GM23248 (cell line): ENCODE measurements at regions not wholly inside any gene's neighbourhood (a gene's known extent, or its start where the extent isn't known, plus 50 kb on each side); places are given as distances from the start of the nearest gene placed in this dataset.

Experiments used
- DNase-seq: peaks from one replicate; pipeline ENCODE4 v3.0.0-alpha.2; 2015
- H2AFZ ChIP-seq: fragments of 200-600 bp; sonication (generic); 2 replicates; pipeline ENCODE4 v1.6.1; 2016; ENCODE audit warnings: antibody characterized with exemption
- H3F3A ChIP-seq: fragments of 200-600 bp; sonication (generic); 2 replicates; pipeline ENCODE4 v1.6.1; 2016; ENCODE audit warnings: mild to moderate bottlenecking, antibody characterized with exemption, mixed run types; ENCODE audit not compliant: insufficient read depth
- H3K27ac ChIP-seq: fragments of 200-600 bp; sonication (generic); 2 replicates; pipeline ENCODE4 v1.5.1; 2016; ENCODE audit warnings: mild to moderate bottlenecking
- H3K27me3 ChIP-seq: fragments of 200-600 bp; sonication (generic); replicated peaks from 2 replicates; pipeline ENCODE4 v1.6.1; 2016; ENCODE audit warnings: mild to moderate bottlenecking; ENCODE audit not compliant: insufficient read depth
- H3K36me3 ChIP-seq: fragments of 200-600 bp; sonication (generic); 2 replicates; pipeline ENCODE4 v1.6.1; 2016; ENCODE audit warnings: low read depth, mild to moderate bottlenecking
- H3K4me1 ChIP-seq: fragments of 200-600 bp; sonication (generic); 2 replicates; pipeline ENCODE4 v1.6.1; 2016; ENCODE audit warnings: mild to moderate bottlenecking; ENCODE audit not compliant: insufficient read depth
- H3K4me2 ChIP-seq: fragments of 200-600 bp; sonication (generic); one replicate; pipeline ENCODE4 v1.6.1; 2016; ENCODE audit warnings: mild to moderate bottlenecking; ENCODE audit not compliant: unreplicated experiment
- H3K4me3 ChIP-seq: fragments of 200-600 bp; sonication (generic); 2 replicates; pipeline ENCODE4 v1.5.1; 2016; ENCODE audit warnings: mild to moderate bottlenecking
- H3K79me2 ChIP-seq: fragments of 200-600 bp; sonication (generic); 2 replicates; pipeline ENCODE4 v1.6.1; 2016; ENCODE audit warnings: mild to moderate bottlenecking; ENCODE audit not compliant: insufficient read depth
- H3K9ac ChIP-seq: fragments of 200-600 bp; sonication (generic); 2 replicates; pipeline ENCODE4 v1.6.1; 2016; ENCODE audit warnings: mild to moderate bottlenecking
- H3K9me2 ChIP-seq: fragments of 200-600 bp; sonication (generic); 2 replicates; pipeline ENCODE4 v1.6.1; 2016; ENCODE audit warnings: mixed run types, mild to moderate bottlenecking, moderate library complexity; ENCODE audit not compliant: insufficient read depth
- H3K9me3 ChIP-seq: fragments of 200-600 bp; sonication (generic); one replicate; pipeline ENCODE4 v1.6.1; 2017; ENCODE audit warnings: low read depth
- H4K20me1 ChIP-seq: fragments of 200-600 bp; sonication (generic); 2 replicates; pipeline ENCODE4 v1.6.0; 2016; ENCODE audit not compliant: insufficient read depth
- EZH2 ChIP-seq: fragments of 200-600 bp; sonication (generic); IDR thresholded peaks from 2 replicates; pipeline ENCODE4 v1.6.1; 2018; ENCODE audit warnings: antibody characterized with exemption, mild to moderate bottlenecking; ENCODE audit not compliant: insufficient read depth, poor library complexity, severe bottlenecking
- EZH2phosphoT487 ChIP-seq: fragments of 200-600 bp; sonication (generic); IDR thresholded peaks from 2 replicates; pipeline ENCODE4 v1.6.1; 2018; ENCODE audit warnings: antibody characterized with exemption, moderate library complexity, mild to moderate bottlenecking, low read depth; ENCODE audit not compliant: insufficient read depth
- WGBS, 2 experiments: methylation state at CpG; one replicate each; pipeline ENCODE4 v1.1.6; 2015 to 2017; ENCODE audit warnings: low lambda C conversion rate in 2 of 2, low coverage in 1 of 2; ENCODE audit errors: missing lambda C conversion rate in 2 of 2; 5-methylcytosine and 5-hydroxymethylcytosine counted together
- in situ Hi-C: fragments of 300-500 bp; cut with MboI; formaldehyde crosslinking; loops from 2 replicates; pipeline ENCODE4 v1.15.0; 2020

- H3K9ac ChIP-seq: no peak overlapping the region
- no peaks in the 10 kb centered on the region for H3K9me2 ChIP-seq
- no peaks in the 10 kb centered on the region for H3K9me3 ChIP-seq
- TF ChIP-seq EZH2 (no peak), EZH2phosphoT487 (no peak)
- H3F3A ChIP-seq: peaks cover 6% of the 10 kb centered on the region
- no peaks in the 10 kb centered on the region for H3K79me2 ChIP-seq
- DNase-seq: no peak
- H4K20me1 ChIP-seq: no peaks in the 10 kb centered on the region
- no peak overlapping the region for H3K4me3 ChIP-seq
- no peaks in the 10 kb centered on the region for H3K36me3 ChIP-seq
- in situ Hi-C loops: loop anchor here (5.0 to 25.0 kb wide), 3 partner anchors 278 to 712 kb away; no protein-coding TSS in a partner anchor
- H3K27me3 ChIP-seq: peaks cover 17% of the 10 kb centered on the region; the same call in 1 of the 2 replicates
- H3K27ac ChIP-seq: no peak overlapping the region
- peaks cover 6% of the 10 kb centered on the region for H3K4me1 ChIP-seq
- H3K4me2 ChIP-seq: no peak overlapping the region
- WGBS, 2 experiments: 76 to 78% methylated on average over 10 of the region's 10 CpGs
- no peak overlapping the region for H2AFZ ChIP-seq
Observed at GRCh38 chr2:64324746-64325410, 129.1 kb upstream of the LGALSL start.

- TF ChIP-seq EZH2phosphoT487 (no peak), EZH2 (no peak)
- no peaks in the 10 kb centered on the region for H3K9me2 ChIP-seq
- H3F3A ChIP-seq: peaks cover 12% of the 10 kb centered on the region
- H3K4me3 ChIP-seq: no peak overlapping the region
- no peak overlapping the region for H2AFZ ChIP-seq
- DNase-seq: peak; percentile 62
- H3K4me1 ChIP-seq: peaks cover 11% of the 10 kb centered on the region
- H3K27me3 ChIP-seq: peaks cover 14% of the 10 kb centered on the region; the same call in 1 of the 2 replicates
- in situ Hi-C loops: loop anchor here (5.0 to 25.0 kb wide), 3 partner anchors 278 to 712 kb away; no protein-coding TSS in a partner anchor
- H3K36me3 ChIP-seq: no peaks in the 10 kb centered on the region
- no peaks in the 10 kb centered on the region for H4K20me1 ChIP-seq
- no peaks in the 10 kb centered on the region for H3K79me2 ChIP-seq
- H3K4me2 ChIP-seq: no peak overlapping the region
- H3K9me3 ChIP-seq: no peaks in the 10 kb centered on the region
- H3K27ac ChIP-seq: no peak overlapping the region
- H3K9ac ChIP-seq: no peak overlapping the region
Observed at GRCh38 chr2:64325477-64325851, 128.5 kb upstream of the LGALSL start.

- no peaks in the 10 kb centered on the region for H3K79me2 ChIP-seq
- H3K4me2 ChIP-seq: no peak overlapping the region
- 95 to 97% methylated on average over 8 of the region's 8 CpGs for WGBS, 2 experiments
- H3K9ac ChIP-seq: no peak overlapping the region
- no peak overlapping the region for H3K27ac ChIP-seq
- H3K27me3 ChIP-seq: peaks cover 10% of the 10 kb centered on the region; the same call in 1 of the 2 replicates
- no peak overlapping the region for H3K4me3 ChIP-seq
- peaks cover 15% of the 10 kb centered on the region for H3F3A ChIP-seq
- H3K9me2 ChIP-seq: no peaks in the 10 kb centered on the region
- DNase-seq: no peak
- no peaks in the 10 kb centered on the region for H4K20me1 ChIP-seq
- in situ Hi-C loops: loop anchor here (5.0 to 25.0 kb wide), 3 partner anchors 279 to 711 kb away; no protein-coding TSS in a partner anchor
- no peaks in the 10 kb centered on the region for H3K36me3 ChIP-seq
- no peaks in the 10 kb centered on the region for H3K9me3 ChIP-seq
- H2AFZ ChIP-seq: no peak overlapping the region
- peaks cover 12% of the 10 kb centered on the region for H3K4me1 ChIP-seq
- no peak for TF ChIP-seq EZH2phosphoT487
- no peak for TF ChIP-seq EZH2
Observed at GRCh38 chr2:64325852-64326577, 127.9 kb upstream of the LGALSL start.

GRCh38 chr2:64326578-64327050 lies 127.3 kb upstream of the LGALSL start:
- H3K4me2 ChIP-seq: no peak overlapping the region
- H3K27ac ChIP-seq: no peak overlapping the region
- DNase-seq: no peak
- no peaks in the 10 kb centered on the region for H3K36me3 ChIP-seq
- TF ChIP-seq EZH2phosphoT487 (no peak), EZH2 (no peak)
- no peaks in the 10 kb centered on the region for H3K9me3 ChIP-seq
- WGBS, 2 experiments: 91 to 95% methylated on average over 14 of the region's 14 CpGs
- H3K9me2 ChIP-seq: no peaks in the 10 kb centered on the region
- peaks cover 15% of the 10 kb centered on the region for H3F3A ChIP-seq
- peaks cover 12% of the 10 kb centered on the region for H3K4me1 ChIP-seq
- no peaks in the 10 kb centered on the region for H3K79me2 ChIP-seq
- peaks cover 7% of the 10 kb centered on the region; the same call in 1 of the 2 replicates for H3K27me3 ChIP-seq
- H4K20me1 ChIP-seq: no peaks in the 10 kb centered on the region
- H3K4me3 ChIP-seq: no peak overlapping the region
- H3K9ac ChIP-seq: no peak overlapping the region
- no peak overlapping the region for H2AFZ ChIP-seq
- in situ Hi-C loops: loop anchor here (5.0 to 25.0 kb wide), 3 partner anchors 279 to 711 kb away; no protein-coding TSS in a partner anchor
